H9 (cell line): ENCODE measurements at regions not wholly inside any gene's neighbourhood (a gene's known extent, or its start where the extent isn't known, plus 50 kb on each side); places are given as distances from the start of the nearest gene placed in this dataset.
A peak's percentile ranks its signal among the peaks of the same experiment; 100 is the strongest.

ENCODE experiments used
- DNase-seq: peaks from one replicate; pipeline ENCODE4 v3.0.0-alpha.2; 2017
- H2AFZ ChIP-seq: one replicate; pipeline ENCODE4 v1.6.1; 2013; ENCODE audit warnings: mild to moderate bottlenecking, low read length, control low read depth, moderate library complexity
- H2AK5ac ChIP-seq: 2 replicates; pipeline ENCODE4 v1.6.1; 2013; ENCODE audit warnings: low read length, control low read depth, mixed read lengths; ENCODE audit not compliant: insufficient read length
- H2BK120ac ChIP-seq: one replicate; pipeline ENCODE4 v1.6.1; 2013; ENCODE audit warnings: low read depth, mild to moderate bottlenecking, low read length, control low read depth, inconsistent platforms; ENCODE audit not compliant: poor library complexity, severe bottlenecking
- H2BK12ac ChIP-seq: 2 replicates; pipeline ENCODE4 v1.6.1; 2013; ENCODE audit warnings: low read length, control low read depth, mixed read lengths, low read depth; ENCODE audit not compliant: insufficient read length
- H2BK15ac ChIP-seq: 2 replicates; pipeline ENCODE4 v1.6.1; 2013; ENCODE audit warnings: low read depth, low read length, control low read depth
- H2BK20ac ChIP-seq: one replicate; pipeline ENCODE4 v1.6.1; 2013; ENCODE audit warnings: low read depth, mild to moderate bottlenecking, low read length, control low read depth, inconsistent platforms; ENCODE audit not compliant: poor library complexity, severe bottlenecking
- H2BK5ac ChIP-seq: 2 replicates; pipeline ENCODE4 v1.6.1; 2013; ENCODE audit warnings: low read length, control low read depth, mixed read lengths; ENCODE audit not compliant: insufficient read length
- H3K14ac ChIP-seq: 2 replicates; pipeline ENCODE4 v1.6.1; 2013; ENCODE audit warnings: low read length, control low read depth; ENCODE audit not compliant: insufficient read depth
- H3K18ac ChIP-seq: 2 replicates; pipeline ENCODE4 v1.6.1; 2013; ENCODE audit warnings: low read depth, mild to moderate bottlenecking, mixed read lengths, low read length, control low read depth; ENCODE audit not compliant: insufficient read length
- H3K23ac ChIP-seq: 2 replicates; pipeline ENCODE4 v1.6.1; 2013; ENCODE audit warnings: low read length, control low read depth, mixed read lengths, low read depth; ENCODE audit not compliant: insufficient read length
- H3K23me2 ChIP-seq: 2 replicates; pipeline ENCODE4 v1.6.1; 2013; ENCODE audit warnings: low read depth, mild to moderate bottlenecking, mixed read lengths, low read length, control low read depth; ENCODE audit not compliant: insufficient read length, poor library complexity, severe bottlenecking
- H3K27ac ChIP-seq: 2 replicates; pipeline ENCODE4 v1.5.1; 2013; ENCODE audit warnings: low read length, control low read depth, mixed read lengths, low read depth; ENCODE audit not compliant: insufficient read length
- H3K27me3 ChIP-seq: 2 replicates; pipeline ENCODE4 v1.6.1; 2013; ENCODE audit warnings: low read length, control low read depth, inconsistent platforms; ENCODE audit not compliant: insufficient read depth
- H3K4ac ChIP-seq: 2 replicates; pipeline ENCODE4 v1.6.1; 2013; ENCODE audit warnings: low read depth, mild to moderate bottlenecking, control low read depth, inconsistent platforms, low read length, moderate library complexity
- H3K4me1 ChIP-seq: 2 replicates; pipeline ENCODE4 v1.6.1; 2013; ENCODE audit warnings: low read length, control low read depth, inconsistent platforms; ENCODE audit not compliant: insufficient read depth
- H3K4me2 ChIP-seq: 2 replicates; pipeline ENCODE4 v1.6.1; 2013; ENCODE audit warnings: low read length, control low read depth, mixed read lengths; ENCODE audit not compliant: insufficient read length, insufficient read depth
- H3K56ac ChIP-seq: 2 replicates; pipeline ENCODE4 v1.6.1; 2013; ENCODE audit warnings: low read depth, mild to moderate bottlenecking, mixed read lengths, low read length, control low read depth; ENCODE audit not compliant: insufficient read length
- H3K79me1 ChIP-seq: 2 replicates; pipeline ENCODE4 v1.6.1; 2013; ENCODE audit warnings: low read depth, mild to moderate bottlenecking, moderate library complexity, low read length, control low read depth, inconsistent platforms; ENCODE audit not compliant: insufficient read depth, poor library complexity, severe bottlenecking
- H3K79me2 ChIP-seq: 2 replicates; pipeline ENCODE4 v1.6.1; 2013; ENCODE audit warnings: low read length, control low read depth, inconsistent platforms; ENCODE audit not compliant: insufficient read depth
- H3K9ac ChIP-seq: 2 replicates; pipeline ENCODE4 v1.6.1; 2013; ENCODE audit warnings: low read length, control low read depth, mixed read lengths; ENCODE audit not compliant: insufficient read length; ENCODE audit errors: extremely low read depth
- H3K9me3 ChIP-seq: one replicate; pipeline ENCODE4 v1.6.1; 2013; ENCODE audit warnings: low read depth, low read length, inconsistent platforms; ENCODE audit not compliant: control insufficient read depth
- H3T11ph ChIP-seq: one replicate; pipeline ENCODE4 v1.6.1; 2013; ENCODE audit warnings: mild to moderate bottlenecking, low read length, control low read depth, inconsistent platforms
- H4K20me1 ChIP-seq: one replicate; pipeline ENCODE4 v1.6.1; 2013; ENCODE audit not compliant: control insufficient read depth, insufficient read length, insufficient read depth
- H4K5ac ChIP-seq: 2 replicates; pipeline ENCODE4 v1.6.1; 2013; ENCODE audit warnings: low read depth, mild to moderate bottlenecking, mixed read lengths, low read length, control low read depth; ENCODE audit not compliant: insufficient read length
- H4K8ac ChIP-seq: replicated peaks from 2 replicates; pipeline ENCODE4 v1.6.1; 2013; ENCODE audit warnings: low read length, control low read depth, mixed read lengths, low read depth; ENCODE audit not compliant: insufficient read length
- H4K91ac ChIP-seq: 2 replicates; pipeline ENCODE4 v1.6.1; 2013; ENCODE audit warnings: low read depth, mild to moderate bottlenecking, moderate library complexity, mixed read lengths, low read length, control low read depth; ENCODE audit not compliant: insufficient read length
- H3K27ac Mint-ChIP-seq, 3 experiments: 2 replicates in 2 of 3; 3 replicates in 1 of 3; pipeline ENCODE4 v1.8.0; 2020 to 2021; ENCODE audit warnings: mixed read lengths in 3 of 3, mild to moderate bottlenecking in 1 of 3, moderate library complexity in 1 of 3
- H3K27me3 Mint-ChIP-seq: 2 replicates; pipeline ENCODE4 v1.8.0; 2021; ENCODE audit warnings: low read depth, mild to moderate bottlenecking, moderate library complexity, mixed read lengths
- H3K36me3 Mint-ChIP-seq, 3 experiments: 2 replicates in 2 of 3; 3 replicates in 1 of 3; pipeline ENCODE4 v1.8.0; 2020 to 2021; ENCODE audit warnings: low read depth in 3 of 3, mixed read lengths in 3 of 3; ENCODE audit not compliant: insufficient read depth in 1 of 3
- H3K4me1 Mint-ChIP-seq, 2 experiments: 2 replicates each; pipeline ENCODE4 v1.8.0; 2020; ENCODE audit warnings: mixed read lengths in 2 of 2
- H3K4me3 Mint-ChIP-seq, 2 experiments: 2 replicates in 1 of 2; 3 replicates in 1 of 2; pipeline ENCODE4 v1.8.0; 2020 to 2021; ENCODE audit warnings: mild to moderate bottlenecking in 2 of 2, mixed read lengths in 2 of 2, moderate library complexity in 1 of 2
- H3K9me3 Mint-ChIP-seq, 2 experiments: 2 replicates in 1 of 2; 3 replicates in 1 of 2; pipeline ENCODE4 v1.8.0; 2020; ENCODE audit warnings: mild to moderate bottlenecking in 2 of 2, mixed read lengths in 2 of 2, moderate library complexity in 1 of 2
- CTCF ChIP-seq: fragments of 200-600 bp; sonication (generic); conservative IDR thresholded peaks from 3 replicates; pipeline ENCODE4 v1.8.0; 2021; ENCODE audit warnings: antibody characterized with exemption, mild to moderate bottlenecking
- WGBS: extraction: QIAGEN DNeasy Blood & Tissue Kit; methylation state at CpG from one replicate; pipeline ENCODE4 v1.1.7; 2013; ENCODE audit warnings: missing lambda C conversion rate, low lambda C conversion rate, mixed read lengths; ENCODE audit not compliant: insufficient read length; ENCODE audit errors: extremely low coverage; 5-methylcytosine and 5-hydroxymethylcytosine counted together

GRCh38 chr12:47414511-47414910, 291.3 kb downstream of the RPAP3 start:
- Mint-ChIP-seq H3K27ac (peak overlapping the region in 2 of 3 experiments; percentile 20 to 72; a peak in 1 of 7 replicates), H3K4me3 (no peak overlapping the region), H3K4me1 (peaks cover 6 to 7% of the 10 kb centered on the region in 2 experiments), H3K36me3 (no peaks in the 10 kb centered on the region), H3K9me3 (no peaks in the 10 kb centered on the region; a peak in 1 of 5 replicates), H3K27me3 (no peaks in the 10 kb centered on the region; the same call in 1 of the 2 replicates)
- Histone ChIP-seq H3K23ac (no peak overlapping the region), H3K27ac (no peak overlapping the region), H3K18ac (peak overlapping the region; percentile 46), H3K4me1 (no peaks in the 10 kb centered on the region), H3K4ac (no peak overlapping the region), H3T11ph (no peak overlapping the region), H3K79me2 (no peaks in the 10 kb centered on the region), H2BK12ac (no peak overlapping the region), H3K9ac (no peak overlapping the region), H3K79me1 (no peaks in the 10 kb centered on the region), H2BK120ac (no peak overlapping the region), H4K8ac (no peak overlapping the region), H4K20me1 (no peaks in the 10 kb centered on the region), H2AFZ (no peak overlapping the region), H2BK20ac (no peak overlapping the region), H4K5ac (no peak overlapping the region), H3K23me2 (no peaks in the 10 kb centered on the region), H3K27me3 (no peaks in the 10 kb centered on the region), H3K9me3 (no peaks in the 10 kb centered on the region), H2AK5ac (no peak overlapping the region), H4K91ac (no peak overlapping the region), H3K4me2 (no peak overlapping the region), H3K56ac (no peak overlapping the region), H2BK5ac (no peak overlapping the region), H2BK15ac (no peak overlapping the region), H3K14ac (no peak overlapping the region)
- no CpG with 5 or more reads among the region's 3 CpGs for WGBS
- TF ChIP-seq CTCF, result no peak
- DNase-seq, result no peak
